ENCODE measurements at regions not wholly inside any gene's neighbourhood (a gene's known extent, or its start where the extent isn't known, plus 50 kb on each side); places are given as distances from the start of the nearest gene placed in this dataset.

DNA sequence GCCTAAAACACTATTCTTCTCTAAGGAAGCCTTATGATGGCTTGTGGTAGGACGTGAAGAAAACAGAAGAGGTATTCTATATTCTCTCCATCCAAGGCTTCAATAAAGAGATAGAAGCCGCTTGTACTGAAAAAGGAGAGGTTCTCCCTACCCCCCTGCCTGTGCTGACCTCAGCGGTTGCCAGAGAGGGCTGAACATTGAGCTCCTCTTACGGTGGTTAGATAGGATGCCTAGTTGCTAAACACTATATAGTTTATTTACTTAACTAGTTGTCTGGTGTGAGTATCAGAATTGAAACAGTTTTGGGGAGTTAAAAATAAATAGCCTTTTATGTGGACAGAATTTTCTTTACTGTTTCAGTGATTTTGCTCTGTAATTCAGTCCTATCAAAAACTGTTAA is 112.2 kb downstream of the TFPI2 start:
- TF ChIP-seq, protein P1, sequence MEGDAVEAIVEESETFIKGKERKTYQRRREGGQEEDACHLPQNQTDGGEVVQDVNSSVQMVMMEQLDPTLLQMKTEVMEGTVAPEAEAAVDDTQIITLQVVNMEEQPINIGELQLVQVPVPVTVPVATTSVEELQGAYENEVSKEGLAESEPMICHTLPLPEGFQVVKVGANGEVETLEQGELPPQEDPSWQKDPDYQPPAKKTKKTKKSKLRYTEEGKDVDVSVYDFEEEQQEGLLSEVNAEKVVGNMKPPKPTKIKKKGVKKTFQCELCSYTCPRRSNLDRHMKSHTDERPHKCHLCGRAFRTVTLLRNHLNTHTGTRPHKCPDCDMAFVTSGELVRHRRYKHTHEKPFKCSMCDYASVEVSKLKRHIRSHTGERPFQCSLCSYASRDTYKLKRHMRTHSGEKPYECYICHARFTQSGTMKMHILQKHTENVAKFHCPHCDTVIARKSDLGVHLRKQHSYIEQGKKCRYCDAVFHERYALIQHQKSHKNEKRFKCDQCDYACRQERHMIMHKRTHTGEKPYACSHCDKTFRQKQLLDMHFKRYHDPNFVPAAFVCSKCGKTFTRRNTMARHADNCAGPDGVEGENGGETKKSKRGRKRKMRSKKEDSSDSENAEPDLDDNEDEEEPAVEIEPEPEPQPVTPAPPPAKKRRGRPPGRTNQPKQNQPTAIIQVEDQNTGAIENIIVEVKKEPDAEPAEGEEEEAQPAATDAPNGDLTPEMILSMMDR (IDR thresholded peaks at IDR 0.05; ENCODE audit: extremely low read depth in 1 of 2, insufficient read depth in 1 of 2, low read depth in 1 of 2, low read length in 2 of 2) = no peak
- TF ChIP-seq POLR2A (IDR thresholded peaks at IDR 0.05; ENCODE audit: low read depth, low read length) (no peak), JUN (IDR thresholded peaks at IDR 0.05; ENCODE audit: borderline replicate concordance, insufficient read depth, insufficient read length, low read depth) (no peak), POLR2AphosphoS5 (IDR thresholded peaks at IDR 0.05; ENCODE audit: insufficient read depth, low read depth, low read length) (no peak), EZH2 (IDR thresholded peaks at IDR 0.05; ENCODE audit: borderline replicate concordance, low read depth, low read length, severe bottlenecking) (no peak), MYC (IDR thresholded peaks at IDR 0.05; ENCODE audit: low read depth, low read length) (no peak), FOS (IDR thresholded peaks at IDR 0.05; ENCODE audit: borderline replicate concordance, insufficient read depth, low read length) (no peak)

Data from endothelial cell of umbilical vein (primary cell).